ENCODE measurements at regions not wholly inside any gene's neighbourhood (a gene's known extent, or its start where the extent isn't known, plus 50 kb on each side); places are given as distances from the start of the nearest gene placed in this dataset.

- Histone ChIP-seq H3K9me1 (ENCODE audit: control insufficient read depth, extremely low read depth, insufficient read depth, low read length) (no peaks in the 10 kb centered on the region), H3K79me2 (ENCODE audit: control insufficient read depth, insufficient read depth, low read length) (no peaks in the 10 kb centered on the region), H3K9ac (ENCODE audit: control insufficient read depth, extremely low read depth, insufficient read depth, low read length) (no peak overlapping the region), H2AFZ (ENCODE audit: control insufficient read depth, low read length) (no peak overlapping the region), H4K20me1 (ENCODE audit: control insufficient read depth, extremely low read depth, insufficient read depth, low read length) (no peaks in the 10 kb centered on the region), H3K9me3 (ENCODE audit: control insufficient read depth, low read depth, low read length) (no peaks in the 10 kb centered on the region), H3K27me3 (ENCODE audit: control insufficient read depth, extremely low read depth, insufficient read depth, low read length) (no peaks in the 10 kb centered on the region), H3K36me3 (ENCODE audit: control insufficient read depth in 2 of 2, extremely low read depth in 1 of 2, insufficient read depth in 2 of 2, low read length in 2 of 2) (no peaks in the 10 kb centered on the region), H3K4me2 (ENCODE audit: control insufficient read depth, extremely low read depth, insufficient read depth, low read depth, low read length) (no peak overlapping the region), H3K4me1 (ENCODE audit: control insufficient read depth, extremely low read depth, insufficient read depth, low read length) (no peaks in the 10 kb centered on the region), H3K4me3 (ENCODE audit: control insufficient read depth in 2 of 3, extremely low read depth in 1 of 3, insufficient read depth in 2 of 3, low read depth in 1 of 3, low read length in 3 of 3) (no peak overlapping the region), H3K27ac (ENCODE audit: control insufficient read depth, insufficient read depth, low read length) (no peak overlapping the region)
- FAIRE-seq: no peak
- dilution Hi-C loops (cut with MboI; ENCODE audit: extremely low pct_ligation_motif_present, low sequenced_read_pairs): no loop called here
- no peak for TF ChIP-seq CTCF (optimal IDR thresholded peaks at IDR 0.05 in 1 of 3, IDR thresholded peaks at IDR 0.05 in 1 of 3, conservative IDR thresholded peaks at IDR 0.05 in 1 of 3; ENCODE audit: extremely low read depth in 1 of 3, insufficient read depth in 2 of 3, low read length in 3 of 3)
- TF ChIP-seq EZH2 (IDR thresholded peaks at IDR 0.05; ENCODE audit: low read length): no peak
- no peak for DNase-seq (ENCODE audit: low read depth, low spot score)
These were observed 1467.8 kb downstream of the DPP10 start for GRCh38 chr2:115910270-115910669.

GRCh38 chr2:115913921-115914320, 1471.5 kb downstream of the DPP10 start:
- H3K4me1 ChIP-seq (ENCODE audit: control insufficient read depth, extremely low read depth, insufficient read depth, low read length): no peaks in the 10 kb centered on the region
- no peaks in the 10 kb centered on the region for H3K27me3 ChIP-seq (ENCODE audit: control insufficient read depth, extremely low read depth, insufficient read depth, low read length)
- no peaks in the 10 kb centered on the region for H4K20me1 ChIP-seq (ENCODE audit: control insufficient read depth, extremely low read depth, insufficient read depth, low read length)
- dilution Hi-C loops (cut with MboI; ENCODE audit: extremely low pct_ligation_motif_present, low sequenced_read_pairs): no loop called here
- no peaks in the 10 kb centered on the region for H3K36me3 ChIP-seq (ENCODE audit: control insufficient read depth in 2 of 2, extremely low read depth in 1 of 2, insufficient read depth in 2 of 2, low read length in 2 of 2)
- FAIRE-seq (no peak), DNase-seq (ENCODE audit: low read depth, low spot score) (no peak)
- H3K9ac ChIP-seq (ENCODE audit: control insufficient read depth, extremely low read depth, insufficient read depth, low read length): no peak overlapping the region
- no peak overlapping the region for H3K27ac ChIP-seq (ENCODE audit: control insufficient read depth, insufficient read depth, low read length)
- H2AFZ ChIP-seq (ENCODE audit: control insufficient read depth, low read length): no peak overlapping the region
- TF ChIP-seq EZH2 (IDR thresholded peaks at IDR 0.05; ENCODE audit: low read length) (no peak), CTCF (optimal IDR thresholded peaks at IDR 0.05 in 1 of 3, IDR thresholded peaks at IDR 0.05 in 1 of 3, conservative IDR thresholded peaks at IDR 0.05 in 1 of 3; ENCODE audit: extremely low read depth in 1 of 3, insufficient read depth in 2 of 3, low read length in 3 of 3) (no peak)
- no peaks in the 10 kb centered on the region for H3K9me1 ChIP-seq (ENCODE audit: control insufficient read depth, extremely low read depth, insufficient read depth, low read length)
- H3K9me3 ChIP-seq (ENCODE audit: control insufficient read depth, low read depth, low read length): no peaks in the 10 kb centered on the region
- no peak overlapping the region for H3K4me2 ChIP-seq (ENCODE audit: control insufficient read depth, extremely low read depth, insufficient read depth, low read depth, low read length)
- no peak overlapping the region for H3K4me3 ChIP-seq (ENCODE audit: control insufficient read depth in 2 of 3, extremely low read depth in 1 of 3, insufficient read depth in 2 of 3, low read depth in 1 of 3, low read length in 3 of 3)
- no peaks in the 10 kb centered on the region for H3K79me2 ChIP-seq (ENCODE audit: control insufficient read depth, insufficient read depth, low read length)
